ENCODE measurements at regions not wholly inside any gene's neighbourhood (a gene's known extent, or its start where the extent isn't known, plus 50 kb on each side); places are given as distances from the start of the nearest gene placed in this dataset.
"Not testable (repeated sequence)": the region's sequence is repeated elsewhere in the genome, so short reads cannot be mapped to it uniquely, and the experiment has no call there.

DNA sequence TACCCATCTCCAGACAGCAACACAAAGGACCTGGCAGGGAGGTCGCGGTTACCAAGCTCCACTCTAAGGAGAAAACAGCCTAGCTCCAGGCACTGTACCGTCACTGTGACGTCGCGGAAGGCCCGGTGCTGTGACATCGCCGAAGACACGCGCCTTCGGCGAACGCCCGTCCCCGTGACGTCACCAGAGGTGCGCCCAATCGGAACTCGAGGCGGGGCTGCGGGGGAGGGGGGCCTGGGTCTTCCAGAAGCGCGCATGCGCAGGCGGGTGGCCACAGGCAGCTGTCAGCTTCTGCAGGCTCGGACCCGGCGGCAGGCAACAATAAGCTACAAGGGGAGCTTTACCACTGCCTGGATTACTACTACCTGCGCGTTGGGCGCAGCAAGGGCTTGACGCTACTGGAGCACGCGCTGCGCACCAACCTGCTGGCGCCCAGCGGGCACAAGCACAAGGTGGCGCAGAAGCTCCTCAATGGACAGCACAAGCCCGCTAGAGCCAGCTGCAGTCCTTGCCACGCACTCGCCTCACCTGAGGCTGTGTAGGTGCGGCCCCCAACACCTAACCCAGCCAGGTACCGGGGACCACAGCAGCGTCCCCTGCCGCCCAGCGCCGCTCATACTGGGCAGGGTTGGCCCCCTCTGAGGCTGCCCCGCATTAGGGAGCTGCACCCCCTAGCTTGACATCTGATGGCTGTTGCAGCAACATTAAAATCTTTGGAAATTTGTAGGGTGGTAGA is 208.4 kb downstream of the TPST1 start:
- DNase-seq (ENCODE audit: low read depth), result peak; percentile 81

DNA sequence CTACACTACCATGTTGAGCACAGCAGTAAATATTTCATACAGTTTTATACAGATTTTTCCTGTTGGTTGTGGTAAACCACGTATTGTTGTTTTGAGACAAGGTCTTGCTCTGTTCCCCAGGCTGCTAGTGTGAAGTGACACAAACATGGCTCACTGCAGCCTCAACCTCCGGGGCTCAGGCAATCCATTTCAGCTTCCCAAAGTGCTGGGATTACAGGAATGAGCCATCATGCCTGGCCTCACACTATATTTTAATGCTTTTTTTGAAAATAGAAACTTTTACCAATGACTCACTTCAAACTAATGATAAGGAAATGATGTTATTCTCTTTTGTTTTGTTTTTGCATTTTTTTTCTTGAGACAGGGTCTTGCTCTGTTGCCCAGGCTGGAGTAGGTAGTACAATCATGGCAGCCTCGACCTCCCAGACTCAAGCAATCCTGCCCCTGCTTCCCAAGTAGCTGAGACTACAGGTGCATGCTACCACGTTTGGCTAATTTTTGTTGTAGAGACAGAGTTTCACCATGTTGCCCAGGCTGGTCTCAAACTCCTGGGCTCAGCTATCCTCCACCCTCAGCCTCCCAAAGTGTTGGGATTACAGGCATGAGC is 210.6 kb downstream of the TPST1 start:
- DNase-seq (ENCODE audit: low read depth), result no peak

DNA sequence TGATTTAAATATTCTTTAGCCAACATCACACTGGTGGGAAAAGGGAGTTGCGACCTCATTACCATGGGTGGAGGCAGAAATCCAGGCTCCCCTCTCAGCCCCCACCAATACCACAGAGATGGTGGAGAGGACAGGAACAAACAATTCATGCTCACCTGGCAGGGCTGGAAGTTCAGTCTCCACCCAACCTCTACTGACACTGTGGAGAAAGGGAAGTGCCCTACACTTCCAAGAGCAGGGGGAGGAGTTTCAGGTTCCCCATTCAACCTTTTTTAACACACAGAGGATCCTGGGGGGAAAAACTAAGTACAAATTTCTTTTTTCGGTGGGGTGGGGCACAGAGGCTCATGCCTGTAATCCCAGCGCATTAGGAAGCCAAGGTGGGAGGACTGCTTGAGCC is 210.1 kb upstream of the KCTD7 start:
- DNase-seq (ENCODE audit: low read depth), result no peak

DNA sequence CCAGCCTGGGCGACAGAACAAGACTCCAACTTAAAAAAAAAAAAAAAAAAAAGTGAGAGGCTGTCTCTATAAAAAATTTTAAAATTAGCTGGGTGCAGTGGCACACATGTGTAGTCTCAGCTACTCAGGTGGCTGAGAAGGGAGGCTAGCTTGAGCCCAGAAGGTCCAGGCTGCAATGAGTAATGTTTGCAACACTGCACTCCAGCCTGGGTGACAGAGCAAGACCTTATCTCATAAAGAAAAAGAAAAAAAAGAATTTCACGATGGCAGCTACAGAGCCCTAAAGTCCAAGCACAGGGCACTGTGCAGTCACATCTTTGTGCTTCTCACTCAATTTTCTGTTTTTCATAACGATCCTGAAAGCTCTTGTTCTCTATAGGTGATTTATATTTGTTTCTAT is 209.5 kb upstream of the KCTD7 start:
- no peak for DNase-seq (ENCODE audit: low read depth)

GRCh38 chr7:66421830-66422475 is 206.7 kb upstream of the KCTD7 start:
- no peak for DNase-seq (ENCODE audit: low read depth)

GRCh38 chr7:66423729-66424128 is 205.0 kb upstream of the KCTD7 start:
- DNase-seq (ENCODE audit: low read depth), result no peak

DNA sequence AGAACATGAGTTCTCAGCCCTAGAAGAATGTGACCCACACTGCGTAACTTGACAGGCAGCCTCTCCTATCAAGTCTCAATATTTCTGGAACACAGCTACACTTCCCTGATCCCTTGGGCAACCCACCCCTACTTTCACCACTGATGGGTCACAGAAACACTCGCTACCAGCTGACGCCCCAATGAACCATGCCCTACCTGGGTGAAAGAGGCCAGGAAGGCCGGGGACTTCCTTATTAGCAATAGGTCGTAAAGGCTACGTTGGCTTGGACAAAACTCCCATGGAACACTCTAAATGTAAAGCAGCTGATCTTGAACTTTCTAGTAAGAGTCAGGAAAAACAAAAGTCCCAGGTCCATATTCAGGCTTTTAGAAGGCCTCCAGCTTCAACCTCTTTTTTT is 202.3 kb upstream of the KCTD7 start:
- no peak for DNase-seq (ENCODE audit: low read depth)

DNA sequence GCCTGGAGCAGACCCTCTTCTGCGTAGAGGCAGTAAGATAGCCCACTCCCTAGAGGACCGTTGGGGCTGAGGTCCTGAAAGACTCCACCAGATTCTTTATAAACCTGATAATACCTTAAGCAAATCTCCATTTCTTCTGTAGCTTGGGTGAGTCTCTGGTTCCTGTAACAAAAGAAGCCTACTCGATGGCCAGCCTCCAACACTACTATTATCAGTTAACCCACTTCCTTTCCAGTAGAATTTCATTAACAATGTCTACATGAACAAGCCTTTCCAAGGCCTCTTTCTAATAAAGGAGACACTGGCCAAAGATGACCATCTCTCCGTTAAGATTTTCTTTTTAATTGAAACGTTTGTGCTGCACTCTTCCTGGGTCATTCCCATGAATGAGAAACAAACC is 201.7 kb upstream of the KCTD7 start:
- DNase-seq (ENCODE audit: low read depth), result no peak

DNA sequence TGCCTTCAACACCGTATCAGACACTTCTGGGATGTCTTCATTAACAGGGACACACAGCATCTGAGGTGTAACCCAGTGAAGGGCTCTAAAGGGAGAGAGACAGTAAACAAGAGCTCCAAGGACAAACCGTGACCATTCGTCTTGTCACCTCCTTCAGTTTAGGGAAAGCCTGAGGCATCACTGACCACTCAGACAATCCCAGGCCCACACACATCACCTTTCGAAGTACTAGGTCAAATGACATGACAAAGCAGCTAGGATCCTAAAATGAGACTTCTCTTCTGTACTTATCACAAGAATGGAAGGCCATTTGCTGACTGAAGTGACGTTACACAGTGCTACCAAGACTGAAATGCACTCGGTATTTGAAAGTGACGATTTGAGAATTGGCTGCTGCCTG is 200.7 kb upstream of the KCTD7 start:
- no peak for DNase-seq (ENCODE audit: low read depth)

DNA sequence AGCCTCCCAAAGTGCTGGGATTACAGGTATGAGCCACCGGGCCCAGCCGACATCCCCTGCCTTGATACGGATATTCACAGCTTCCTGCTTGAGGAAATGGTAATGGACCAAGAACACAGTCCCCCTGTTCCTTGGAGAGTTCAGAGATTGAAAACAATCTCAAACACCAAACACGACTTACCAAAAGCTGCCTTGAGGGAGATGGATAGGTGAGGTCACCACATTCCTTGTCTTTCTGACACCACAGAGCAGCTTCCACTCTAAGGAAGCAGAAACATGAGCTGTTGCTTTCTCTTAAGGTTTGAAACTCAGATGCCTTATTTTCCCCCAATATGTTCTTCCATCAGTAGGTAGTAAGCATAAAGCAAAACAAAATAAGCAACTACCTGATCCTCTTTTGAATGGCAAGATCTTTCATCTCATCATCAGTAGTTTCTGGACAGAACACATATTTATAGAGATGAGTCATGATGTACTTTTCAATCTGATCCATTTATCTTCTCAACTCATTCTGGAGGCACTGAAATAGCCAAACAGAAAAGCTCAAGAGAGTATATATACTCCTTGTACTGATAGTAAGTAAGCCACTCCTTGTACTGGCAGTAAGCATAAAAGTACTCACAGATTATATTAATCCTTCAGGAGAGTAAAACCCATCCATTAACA is 199.1 kb upstream of the KCTD7 start:
- DNase-seq (ENCODE audit: low read depth), result no peak

GRCh38 chr7:66430164-66430545 is 198.5 kb upstream of the KCTD7 start:
- DNase-seq (ENCODE audit: low read depth), result no peak

DNA sequence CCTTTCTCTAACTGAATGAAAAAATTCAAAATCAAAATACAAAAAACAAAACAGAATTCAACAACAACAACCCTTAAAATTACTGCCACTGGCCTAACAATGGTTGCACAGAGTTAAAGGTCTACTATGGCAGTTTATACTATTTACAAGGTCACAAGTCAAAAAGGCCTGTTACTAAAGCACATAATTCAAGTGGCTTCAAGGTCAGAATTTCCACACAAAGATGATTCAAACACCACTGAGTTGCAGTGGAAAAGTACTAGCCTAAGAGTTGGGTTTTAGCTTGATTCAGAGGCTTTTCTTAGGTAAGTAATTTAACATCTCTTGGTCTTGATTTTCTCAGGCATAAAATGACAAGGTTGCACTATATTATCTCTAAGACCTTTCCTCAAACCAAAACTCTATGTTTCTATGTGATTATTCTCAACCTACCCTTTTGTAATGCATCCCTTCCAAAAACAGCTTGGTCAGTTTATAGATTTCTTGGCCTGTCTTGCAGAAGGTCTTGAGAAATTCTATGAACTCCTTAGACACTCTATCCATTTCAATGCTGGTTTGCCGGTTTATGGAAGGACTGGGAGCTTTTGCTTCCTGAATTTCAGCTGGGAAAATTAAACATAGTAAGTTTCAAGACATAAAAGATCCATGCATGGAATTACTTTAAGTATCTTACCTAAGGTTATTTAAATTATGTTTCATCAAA is 189.8 kb upstream of the KCTD7 start:
- not testable (repeated sequence) for DNase-seq (ENCODE audit: low read depth)

DNA sequence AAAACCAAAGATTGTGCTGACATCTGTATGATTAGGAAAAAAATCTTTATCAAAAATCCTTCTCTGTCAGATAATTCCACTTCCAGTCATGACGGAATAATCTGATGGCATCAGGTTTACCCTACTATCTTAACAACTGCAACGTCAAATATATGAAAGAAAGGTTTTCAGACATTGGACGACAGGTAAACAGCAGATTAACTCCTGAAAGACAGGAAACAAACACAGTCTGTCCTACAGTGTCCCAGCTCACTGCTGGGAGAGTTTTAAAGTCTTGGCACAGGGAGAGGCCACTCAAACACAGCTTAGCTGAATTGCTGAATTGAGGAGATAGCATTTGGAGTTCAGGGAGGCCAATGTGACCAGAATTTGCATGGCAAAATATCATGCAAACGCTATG is 186.3 kb upstream of the KCTD7 start:
- DNase-seq (ENCODE audit: low read depth), result no peak

DNA sequence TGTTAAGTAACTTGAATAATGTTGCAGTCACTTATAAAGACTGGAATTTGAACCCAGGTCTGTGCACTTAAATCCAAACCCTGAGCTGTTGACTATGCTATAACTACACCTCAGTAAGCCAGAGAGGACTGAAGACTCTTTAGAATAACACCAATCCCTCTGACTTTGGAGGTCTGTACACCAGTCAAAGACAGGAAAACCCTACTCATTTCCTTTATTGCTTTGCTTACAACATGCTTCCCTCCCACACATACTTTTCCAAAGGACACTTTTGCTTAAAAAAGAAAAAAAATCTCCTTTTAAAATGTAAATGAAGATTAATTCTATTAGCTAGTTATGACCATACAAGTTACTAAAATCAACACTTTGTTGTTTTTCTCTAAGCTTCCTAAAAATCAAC is 184.7 kb upstream of the KCTD7 start:
- DNase-seq (ENCODE audit: low read depth), result no peak

DNA sequence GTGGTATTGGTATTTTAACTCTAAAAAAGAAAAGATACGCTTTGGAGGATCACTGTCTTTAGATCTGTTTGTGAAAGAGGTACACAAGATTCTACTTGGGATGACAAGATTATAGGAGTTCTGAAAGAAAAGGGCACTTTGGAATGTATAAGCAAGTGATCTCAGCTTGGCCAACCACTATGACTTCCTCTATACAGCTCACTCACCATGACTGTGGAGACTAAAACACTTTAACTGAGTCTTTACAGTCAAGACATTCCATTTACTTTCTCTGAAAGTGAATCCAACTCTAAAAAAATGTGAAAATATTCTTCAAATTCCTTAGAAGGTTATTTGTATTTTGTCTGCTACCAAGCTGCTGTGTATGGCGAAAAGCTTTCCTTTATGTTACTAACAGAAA is 181.7 kb upstream of the KCTD7 start:
- not testable (repeated sequence) for DNase-seq (ENCODE audit: low read depth)

- DNase-seq (ENCODE audit: low read depth), result not testable (repeated sequence)
Observed at GRCh38 chr7:66450814-66451213, 177.9 kb upstream of the KCTD7 start.

DNA sequence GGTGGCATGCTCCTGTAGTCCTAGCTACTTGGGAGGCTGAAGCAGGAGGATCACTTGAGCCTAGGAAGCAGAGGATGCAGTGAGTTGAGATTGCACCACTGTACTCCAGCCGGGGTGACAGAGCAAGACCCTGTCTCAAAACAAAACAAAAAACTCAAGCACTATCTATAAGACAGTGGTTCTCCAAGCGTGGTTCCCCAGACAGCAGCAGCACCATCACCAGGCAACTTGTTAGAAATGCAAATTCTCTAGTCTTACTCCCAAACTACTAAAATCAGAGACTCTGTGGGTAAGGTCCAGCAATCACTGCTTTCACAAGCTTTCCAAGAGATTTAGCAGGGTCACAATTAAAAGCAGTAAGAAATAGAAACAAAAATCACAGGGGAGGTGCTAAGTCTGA is 177.0 kb upstream of the KCTD7 start:
- DNase-seq (ENCODE audit: low read depth), result not testable (repeated sequence)

DNA sequence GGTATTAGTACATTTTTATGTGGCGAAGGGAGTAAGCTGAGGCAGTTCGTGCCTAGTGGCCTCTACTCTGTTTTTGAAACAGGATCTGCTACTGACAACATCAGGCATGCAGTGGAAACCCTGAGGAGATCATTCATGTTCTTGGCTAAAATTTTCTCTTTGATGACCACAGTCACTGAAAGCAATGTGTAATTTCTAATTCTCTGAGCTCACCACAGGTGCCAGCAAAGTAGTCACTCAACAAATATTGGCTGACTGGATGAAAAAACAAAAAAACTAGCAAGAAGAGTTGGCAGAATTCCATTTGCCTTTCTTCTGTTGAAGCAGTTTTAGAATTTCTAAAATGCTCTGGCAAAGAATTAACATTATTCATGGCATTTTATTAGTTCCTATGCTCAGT is 176.5 kb upstream of the KCTD7 start:
- DNase-seq (ENCODE audit: low read depth), result no peak

DNA sequence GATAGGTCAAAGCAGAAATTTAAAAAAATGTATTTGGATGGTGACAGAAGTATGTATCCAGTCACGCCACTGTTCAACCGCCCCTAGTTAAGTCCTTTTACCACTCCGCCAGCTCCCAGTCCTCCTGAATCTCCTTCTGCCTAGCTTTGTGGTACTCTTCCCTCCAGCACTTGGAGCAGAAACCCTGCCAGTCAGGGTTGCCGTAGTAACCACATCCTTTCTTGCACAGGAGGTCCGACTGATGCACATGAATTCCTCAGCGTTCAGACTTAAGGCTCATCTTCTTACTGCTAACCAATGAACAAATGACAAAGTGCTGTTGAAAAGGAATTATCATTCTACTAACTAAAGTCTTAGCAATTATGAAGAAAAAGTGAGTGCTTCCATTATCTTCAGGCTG is 175.3 kb upstream of the KCTD7 start:
- DNase-seq (ENCODE audit: low read depth), result no peak

DNA sequence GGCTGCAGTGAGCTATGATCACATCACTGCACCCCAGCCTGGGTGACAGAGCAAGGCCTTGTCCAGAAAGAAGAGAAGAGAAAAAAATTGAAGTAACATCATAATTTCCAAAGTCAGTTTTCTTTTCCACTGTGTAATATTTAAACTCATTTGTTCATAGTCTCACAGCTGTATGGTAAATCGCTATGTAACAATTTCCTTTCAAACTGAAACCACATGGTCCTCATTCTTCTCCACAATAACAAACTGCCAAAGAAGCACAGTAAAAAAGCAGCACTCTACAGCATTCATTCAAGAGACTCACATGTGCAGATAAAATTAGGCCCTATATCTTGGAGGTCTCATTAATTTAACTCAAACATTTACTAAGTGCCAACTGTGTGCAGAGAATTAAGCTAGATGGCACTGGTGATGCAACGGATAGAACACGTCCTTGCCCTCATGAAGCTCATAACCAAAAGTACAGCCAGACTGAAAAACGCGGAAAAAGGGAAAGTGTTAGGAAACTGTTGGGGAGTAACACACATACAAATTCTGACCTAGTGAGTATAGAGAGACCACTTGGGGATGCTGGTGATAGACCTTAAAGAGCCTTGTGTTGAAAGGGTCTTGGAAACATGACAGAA is 174.0 kb upstream of the KCTD7 start:
- DNase-seq (ENCODE audit: low read depth), result no peak

GRCh38 chr7:66455432-66455831 is 173.2 kb upstream of the KCTD7 start:
- DNase-seq (ENCODE audit: low read depth), result not testable (repeated sequence)

DNA sequence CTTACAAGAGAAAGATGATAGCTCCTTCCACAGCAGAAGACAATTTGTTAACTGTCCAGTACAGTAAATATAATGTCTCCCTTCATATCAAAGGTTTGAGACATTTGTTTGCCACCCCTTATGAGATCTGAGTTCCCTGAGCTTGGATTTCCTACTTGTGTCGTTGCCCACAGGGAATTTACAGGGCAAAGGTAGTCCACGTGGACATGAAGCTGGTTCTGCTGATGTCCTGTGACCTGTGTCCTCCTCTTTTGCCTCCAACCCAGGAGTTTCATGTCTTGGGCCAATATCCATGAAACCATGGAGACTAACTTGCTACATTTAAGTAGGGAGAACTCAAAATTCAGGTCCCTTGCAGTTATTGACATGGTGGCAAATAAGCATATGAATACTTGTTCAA is 172.2 kb upstream of the KCTD7 start:
- not testable (repeated sequence) for DNase-seq (ENCODE audit: low read depth)

Data from activated T-cell treated with anti-CD3 and anti-CD28 coated beads for 48 hours (primary cell).